Mesendoderm (in vitro differentiated cells): ENCODE measurements at regions not wholly inside any gene's neighbourhood (a gene's known extent, or its start where the extent isn't known, plus 50 kb on each side); places are given as distances from the start of the nearest gene placed in this dataset.

ENCODE experiments used
- DNase-seq: peaks from one replicate; pipeline ENCODE4 v3.0.0; 2013
- H2AK5ac ChIP-seq: 2 replicates; pipeline ENCODE4 v1.6.1; 2013; ENCODE audit warnings: low read length, inconsistent platforms
- H2BK120ac ChIP-seq: 2 replicates; pipeline ENCODE4 v1.6.1; 2013; ENCODE audit warnings: low read depth, mild to moderate bottlenecking, low read length, moderate library complexity, mixed read lengths
- H2BK15ac ChIP-seq: replicated peaks from 2 replicates; pipeline ENCODE4 v1.6.1; 2013; ENCODE audit warnings: low read depth, mild to moderate bottlenecking, moderate library complexity
- H2BK5ac ChIP-seq: 2 replicates; pipeline ENCODE4 v1.6.1; 2013; ENCODE audit warnings: low read length, inconsistent platforms
- H3K18ac ChIP-seq: 2 replicates; pipeline ENCODE4 v1.6.1; 2013; ENCODE audit warnings: mild to moderate bottlenecking, low read length, mixed read lengths
- H3K23ac ChIP-seq: one replicate; pipeline ENCODE4 v1.6.1; 2013; ENCODE audit warnings: low read length
- H3K27ac ChIP-seq: 2 replicates; pipeline ENCODE4 v1.5.1; 2013; ENCODE audit warnings: low read depth, mild to moderate bottlenecking, inconsistent platforms, low read length, moderate library complexity
- H3K27me3 ChIP-seq: 2 replicates; pipeline ENCODE4 v1.6.1; 2013; ENCODE audit warnings: low read length, control low read depth, mild to moderate bottlenecking, inconsistent platforms; ENCODE audit not compliant: insufficient read depth, poor library complexity
- H3K36me3 ChIP-seq: 2 replicates; pipeline ENCODE4 v1.6.1; 2013; ENCODE audit warnings: low read length, inconsistent platforms; ENCODE audit not compliant: control insufficient read depth, insufficient read depth
- H3K4ac ChIP-seq: one replicate; pipeline ENCODE4 v1.6.1; 2013; ENCODE audit warnings: low read depth, mild to moderate bottlenecking, low read length, moderate library complexity
- H3K4me1 ChIP-seq: 2 replicates; pipeline ENCODE4 v1.6.1; 2013; ENCODE audit warnings: low read depth, low read length, inconsistent platforms; ENCODE audit not compliant: control insufficient read depth
- H3K4me2 ChIP-seq: 2 replicates; pipeline ENCODE4 v1.6.1; 2013; ENCODE audit warnings: low read length
- H3K4me3 ChIP-seq: 2 replicates; pipeline ENCODE4 v1.5.1; 2013; ENCODE audit warnings: mild to moderate bottlenecking, low read length
- H3K56ac ChIP-seq: one replicate; pipeline ENCODE4 v1.6.1; 2013; ENCODE audit warnings: low read length
- H3K79me1 ChIP-seq: 2 replicates; pipeline ENCODE4 v1.6.1; 2013; ENCODE audit warnings: low read length, inconsistent platforms
- H3K79me2 ChIP-seq: 2 replicates; pipeline ENCODE4 v1.6.1; 2013; ENCODE audit warnings: mild to moderate bottlenecking, low read length; ENCODE audit not compliant: control insufficient read depth, insufficient read depth
- H3K9ac ChIP-seq: 2 replicates; pipeline ENCODE4 v1.6.1; 2013; ENCODE audit warnings: low read length, inconsistent platforms
- H4K5ac ChIP-seq: one replicate; pipeline ENCODE4 v1.6.1; 2013; ENCODE audit warnings: low read length
- H4K8ac ChIP-seq: one replicate; pipeline ENCODE4 v1.6.1; 2013; ENCODE audit warnings: low read depth, mild to moderate bottlenecking, control low read depth, low read length, moderate library complexity
- WGBS: extraction: QIAGEN DNeasy Blood & Tissue Kit; methylation state at CpG from one replicate; pipeline ENCODE4 v1.1.7; 2013; ENCODE audit warnings: low lambda C conversion rate, missing lambda C conversion rate; ENCODE audit not compliant: insufficient coverage; ENCODE audit errors: extremely low coverage; 5-methylcytosine and 5-hydroxymethylcytosine counted together

DNA sequence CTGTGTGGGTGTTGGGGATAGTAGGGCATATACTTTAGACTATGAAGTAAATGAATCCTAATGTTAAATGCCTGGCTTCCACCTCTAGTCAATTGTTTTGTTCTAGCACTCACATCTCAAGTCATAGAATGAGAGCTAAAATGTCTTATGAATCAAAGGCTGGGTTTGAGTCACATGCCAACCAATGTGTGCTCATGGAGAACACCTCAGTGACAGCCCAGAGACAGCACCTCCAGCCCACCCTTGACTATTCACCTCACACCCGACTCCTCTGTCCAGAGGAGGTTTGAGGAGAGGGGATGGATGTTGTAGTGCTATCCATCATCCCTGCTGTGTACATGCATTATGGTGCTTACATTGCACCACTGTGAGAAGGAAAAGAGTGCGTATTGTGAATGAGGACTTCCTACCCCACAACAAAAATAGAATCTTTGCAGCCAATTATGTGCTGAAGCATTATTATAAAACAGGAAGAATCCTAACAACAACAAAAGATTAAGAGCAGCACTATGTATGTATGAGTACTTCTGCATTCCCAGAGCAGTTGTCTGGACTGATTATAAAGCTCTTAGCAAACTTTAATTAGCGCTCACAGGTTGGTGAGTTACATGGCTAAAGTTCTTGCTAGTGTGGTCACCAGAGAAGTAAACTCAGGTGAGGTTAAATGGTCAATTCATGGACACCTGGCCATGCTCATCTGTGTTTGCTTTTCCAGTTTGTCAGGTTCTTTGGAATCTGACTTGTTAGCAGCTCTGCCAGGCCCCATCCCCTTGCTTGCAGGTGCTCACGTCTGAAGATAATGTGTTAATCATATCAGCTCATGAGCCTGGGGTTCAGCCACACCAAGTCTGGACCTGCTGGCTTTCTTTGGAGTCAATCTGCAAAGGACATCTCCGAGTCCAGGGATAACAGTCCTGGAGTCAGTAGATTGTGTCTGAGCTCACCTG is 55.3 kb upstream of the NABP1 start:
- H2BK120ac ChIP-seq: no peak overlapping the region
- WGBS: no CpG with 5 or more reads among the region's 5 CpGs
- H2BK15ac ChIP-seq: no peak overlapping the region
- no peak overlapping the region for H3K4me3 ChIP-seq
- no peak overlapping the region for H3K18ac ChIP-seq
- H3K4me2 ChIP-seq: no peak overlapping the region
- H3K79me2 ChIP-seq: no peaks in the 10 kb centered on the region
- no peak overlapping the region for H2BK5ac ChIP-seq
- H4K5ac ChIP-seq: no peak overlapping the region
- H3K4me1 ChIP-seq: no peaks in the 10 kb centered on the region
- no peak overlapping the region for H3K9ac ChIP-seq
- no peak overlapping the region for H3K27ac ChIP-seq
- no peak overlapping the region for H3K56ac ChIP-seq
- H3K4ac ChIP-seq: no peak overlapping the region
- no peaks in the 10 kb centered on the region for H3K36me3 ChIP-seq
- H3K23ac ChIP-seq: no peak overlapping the region
- no peaks in the 10 kb centered on the region for H3K79me1 ChIP-seq
- no peak overlapping the region for H4K8ac ChIP-seq
- H2AK5ac ChIP-seq: no peak overlapping the region
- no peak for DNase-seq
- H3K27me3 ChIP-seq: no peaks in the 10 kb centered on the region

- Histone ChIP-seq H3K18ac (no peak overlapping the region), H3K23ac (no peak overlapping the region), H2BK5ac (no peak overlapping the region), H3K56ac (no peak overlapping the region), H3K4me2 (no peak overlapping the region), H3K36me3 (no peaks in the 10 kb centered on the region), H2AK5ac (no peak overlapping the region), H3K27me3 (no peaks in the 10 kb centered on the region), H3K4ac (no peak overlapping the region), H3K9ac (no peak overlapping the region), H2BK120ac (no peak overlapping the region), H3K79me2 (no peaks in the 10 kb centered on the region), H3K4me1 (no peaks in the 10 kb centered on the region), H2BK15ac (no peak overlapping the region), H4K8ac (no peak overlapping the region), H4K5ac (no peak overlapping the region), H3K27ac (no peak overlapping the region), H3K4me3 (no peak overlapping the region), H3K79me1 (no peaks in the 10 kb centered on the region)
- no CpG with 5 or more reads among the region's 3 CpGs for WGBS
- DNase-seq: no peak
These were observed 52.9 kb upstream of the NABP1 start for GRCh38 chr2:191625016-191625415.

GRCh38 chr2:191625446-191625845 is 52.5 kb upstream of the NABP1 start:
- Histone ChIP-seq H4K5ac (no peak overlapping the region), H3K56ac (no peak overlapping the region), H3K4me3 (no peak overlapping the region), H3K23ac (no peak overlapping the region), H2BK15ac (no peak overlapping the region), H3K79me1 (no peaks in the 10 kb centered on the region), H4K8ac (no peak overlapping the region), H2AK5ac (no peak overlapping the region), H2BK120ac (no peak overlapping the region), H2BK5ac (no peak overlapping the region), H3K79me2 (no peaks in the 10 kb centered on the region), H3K4me2 (no peak overlapping the region), H3K9ac (no peak overlapping the region), H3K4me1 (no peaks in the 10 kb centered on the region), H3K18ac (no peak overlapping the region), H3K27ac (no peak overlapping the region), H3K4ac (no peak overlapping the region), H3K36me3 (no peaks in the 10 kb centered on the region), H3K27me3 (no peaks in the 10 kb centered on the region)
- no peak for DNase-seq
- no CpG with 5 or more reads among the region's 2 CpGs for WGBS

GRCh38 chr2:191626497-191627151 is 51.3 kb upstream of the NABP1 start:
- H3K23ac ChIP-seq: no peak overlapping the region
- H2BK5ac ChIP-seq: no peak overlapping the region
- no peak overlapping the region for H2AK5ac ChIP-seq
- no peak overlapping the region for H3K4me3 ChIP-seq
- no peaks in the 10 kb centered on the region for H3K4me1 ChIP-seq
- H3K18ac ChIP-seq: no peak overlapping the region
- no peak for DNase-seq
- H3K4me2 ChIP-seq: no peak overlapping the region
- H4K5ac ChIP-seq: no peak overlapping the region
- no peaks in the 10 kb centered on the region for H3K79me1 ChIP-seq
- no peak overlapping the region for H2BK15ac ChIP-seq
- H3K27ac ChIP-seq: no peak overlapping the region
- no peak overlapping the region for H2BK120ac ChIP-seq
- H4K8ac ChIP-seq: no peak overlapping the region
- H3K4ac ChIP-seq: no peak overlapping the region
- H3K79me2 ChIP-seq: no peaks in the 10 kb centered on the region
- no peaks in the 10 kb centered on the region for H3K36me3 ChIP-seq
- no peak overlapping the region for H3K9ac ChIP-seq
- no peak overlapping the region for H3K56ac ChIP-seq
- H3K27me3 ChIP-seq: no peaks in the 10 kb centered on the region

DNA sequence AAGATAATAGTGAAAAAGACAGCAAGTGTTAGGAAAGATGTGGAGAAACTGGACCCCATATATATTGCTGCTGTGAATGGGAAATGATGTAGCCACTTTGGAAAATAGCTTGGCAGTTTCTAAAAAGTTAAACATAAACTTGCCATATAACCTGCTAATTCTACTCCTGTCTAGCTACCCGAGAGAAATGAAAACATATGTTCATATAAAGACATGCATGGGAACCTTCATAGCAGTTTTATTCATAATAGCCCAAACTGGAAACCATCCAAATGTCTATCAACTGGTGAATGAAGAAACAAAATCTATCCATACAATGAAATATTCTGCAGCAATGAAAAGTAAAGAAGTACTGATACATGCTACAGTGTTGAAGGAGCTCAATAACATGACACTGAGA is 50.4 kb upstream of the NABP1 start:
- Histone ChIP-seq H2BK5ac (no peak overlapping the region), H3K9ac (no peak overlapping the region), H3K56ac (no peak overlapping the region), H2AK5ac (no peak overlapping the region), H3K36me3 (no peaks in the 10 kb centered on the region), H3K79me1 (no peaks in the 10 kb centered on the region), H2BK120ac (no peak overlapping the region), H3K18ac (no peak overlapping the region), H3K4me1 (no peaks in the 10 kb centered on the region), H3K4ac (no peak overlapping the region), H3K23ac (no peak overlapping the region), H4K5ac (no peak overlapping the region), H3K79me2 (no peaks in the 10 kb centered on the region), H3K4me2 (no peak overlapping the region), H3K27me3 (no peaks in the 10 kb centered on the region), H3K27ac (no peak overlapping the region), H4K8ac (no peak overlapping the region), H2BK15ac (no peak overlapping the region), H3K4me3 (no peak overlapping the region)
- DNase-seq: no peak
- WGBS: no CpG with 5 or more reads among the region's 1 CpG
